Activated CD8-positive, alpha-beta memory T cell treated with anti-CD3 and anti-CD28 coated beads for 36 hours (primary cell): ENCODE measurements at regions not wholly inside any gene's neighbourhood (a gene's known extent, or its start where the extent isn't known, plus 50 kb on each side); places are given as distances from the start of the nearest gene placed in this dataset.
"Not testable (repeated sequence)": the region's sequence is repeated elsewhere in the genome, so short reads cannot be mapped to it uniquely, and the experiment has no call there.

Experiments used
- CTCF ChIA-PET: fragments of 350-600 bp; sonication (Branson Sonifier 250); formaldehyde crosslinking; loops from one replicate; lab custom pipeline; 2021; ENCODE audit warnings: antibody characterized with exemption; lab: Charles Lee
- POLR2A ChIA-PET: fragments of 350-600 bp; sonication (Branson Sonifier 250); formaldehyde crosslinking; loops from one replicate; lab custom pipeline; 2021; ENCODE audit warnings: antibody characterized with exemption; lab: Charles Lee

DNA sequence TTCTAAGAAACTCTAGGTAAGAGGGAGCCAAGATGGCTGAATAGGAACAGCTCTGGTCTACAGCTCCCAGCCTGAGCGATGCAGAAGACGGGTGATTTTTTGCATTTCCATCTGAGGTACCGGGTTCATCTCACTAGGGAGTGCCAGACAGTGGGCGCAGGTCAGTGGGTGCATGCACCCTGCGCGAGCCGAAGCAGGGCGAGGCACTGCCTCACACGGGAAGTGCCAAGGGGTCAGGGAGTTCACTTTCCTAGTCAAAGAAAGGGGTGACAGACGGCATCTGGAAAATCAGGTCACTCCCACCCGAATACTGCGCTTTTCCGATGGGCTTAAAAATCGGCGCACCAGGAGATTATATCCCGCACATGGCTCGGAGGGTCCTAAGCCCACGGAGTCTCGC is 1796.7 kb upstream of the PCDH10 start:
- CTCF ChIA-PET, POLR2A ChIA-PET: not testable (repeated sequence)

DNA sequence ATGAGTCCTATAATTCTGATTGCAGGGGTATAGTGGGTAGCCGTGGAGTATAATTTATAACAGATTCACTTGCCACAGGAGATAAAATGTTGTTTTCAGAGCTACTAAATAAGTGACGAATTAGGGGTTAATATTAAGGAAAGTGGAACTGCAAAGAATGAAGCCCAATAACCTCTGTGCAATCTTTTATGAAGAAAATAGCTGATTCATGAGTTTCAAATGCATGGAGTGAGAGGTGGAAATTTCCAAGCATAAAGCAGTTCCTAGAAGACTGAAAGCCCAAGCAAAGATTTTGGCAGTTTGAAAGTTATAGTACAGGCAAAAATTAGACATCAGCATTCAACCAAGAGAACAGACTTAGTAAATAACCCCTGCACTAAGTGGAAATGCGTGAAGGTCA is 1782.4 kb upstream of the PCDH10 start:
- ChIA-PET CTCF (no interaction called here), POLR2A (no interaction called here)

DNA sequence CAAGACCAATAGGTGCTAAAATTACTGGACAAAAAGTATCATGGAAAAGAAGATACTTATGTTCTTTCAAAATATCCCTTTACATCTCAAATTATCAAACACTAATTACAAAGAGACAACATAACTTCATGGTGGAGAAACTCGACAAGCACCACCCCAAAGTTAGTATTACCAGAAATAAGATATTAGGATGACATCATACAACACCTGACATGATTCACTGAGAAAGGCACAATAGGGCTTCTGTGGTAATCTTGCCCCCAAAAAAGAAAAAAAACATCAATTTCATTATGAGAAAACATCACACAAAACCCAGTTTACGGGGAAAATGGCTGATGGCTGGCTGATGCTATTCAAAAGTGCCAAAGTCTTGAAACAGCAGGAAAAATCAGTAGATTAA is 1781.7 kb upstream of the PCDH10 start:
- ChIA-PET CTCF (no interaction called here), POLR2A (no interaction called here)

DNA sequence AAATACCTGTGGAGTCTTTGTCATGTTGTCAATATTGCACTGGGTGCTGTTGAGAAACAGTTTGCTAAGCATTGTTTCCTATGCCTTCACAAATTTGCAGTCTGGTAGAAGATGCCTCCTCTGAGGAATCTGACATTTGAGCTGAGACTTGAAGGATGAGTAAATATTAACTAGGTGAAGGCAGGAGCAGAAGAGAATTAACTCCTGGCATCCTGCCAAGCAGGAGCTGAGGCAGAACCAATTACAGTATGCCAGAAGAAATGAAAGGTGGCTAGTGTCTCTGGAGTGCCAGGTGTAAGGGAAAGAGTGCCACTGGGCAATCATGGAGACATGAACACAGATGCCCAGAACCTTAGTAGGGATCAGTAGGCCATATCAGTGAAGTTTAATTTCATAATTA is 1778.2 kb upstream of the PCDH10 start:
- CTCF ChIA-PET, result no interaction called here
- POLR2A ChIA-PET, result no interaction called here

DNA sequence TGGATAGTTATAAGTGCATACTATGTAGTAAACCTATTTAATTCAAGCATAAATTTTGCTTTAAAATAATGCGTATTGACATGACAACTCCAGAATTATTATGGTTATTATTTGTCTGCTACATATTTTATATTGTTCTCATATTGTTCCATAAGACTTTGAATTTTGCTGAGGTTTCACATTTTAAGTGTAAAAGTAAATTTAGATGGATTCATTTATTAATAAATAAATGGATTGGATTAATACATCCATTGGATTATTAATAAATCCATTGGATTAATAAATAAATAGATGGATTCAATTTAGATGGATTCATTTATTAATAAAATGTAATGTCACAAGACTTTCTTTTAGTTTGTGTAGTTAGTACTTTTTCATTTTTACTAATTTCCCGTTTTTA is 1768.0 kb upstream of the PCDH10 start:
- ChIA-PET POLR2A (no interaction called here), CTCF (no interaction called here)

DNA sequence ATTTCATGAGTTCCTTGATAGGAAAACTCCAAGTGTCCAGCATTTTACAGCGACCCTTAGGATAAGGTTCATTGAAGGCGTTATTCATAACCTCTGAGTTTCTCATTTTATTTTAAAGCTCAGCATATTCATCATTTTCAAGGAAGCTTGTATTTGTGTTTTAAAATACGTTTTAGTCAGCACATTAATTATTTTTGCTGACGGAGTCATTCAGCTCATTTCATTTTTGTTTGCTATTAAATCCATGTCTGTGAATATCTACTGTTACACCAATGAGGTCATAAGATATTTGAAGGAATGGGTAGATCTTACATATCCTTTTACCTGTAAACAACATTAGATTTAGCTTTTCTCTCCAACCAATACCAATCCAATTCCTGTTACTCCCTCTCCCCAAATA is 1766.3 kb upstream of the PCDH10 start:
- ChIA-PET POLR2A (no interaction called here), CTCF (no interaction called here)

DNA sequence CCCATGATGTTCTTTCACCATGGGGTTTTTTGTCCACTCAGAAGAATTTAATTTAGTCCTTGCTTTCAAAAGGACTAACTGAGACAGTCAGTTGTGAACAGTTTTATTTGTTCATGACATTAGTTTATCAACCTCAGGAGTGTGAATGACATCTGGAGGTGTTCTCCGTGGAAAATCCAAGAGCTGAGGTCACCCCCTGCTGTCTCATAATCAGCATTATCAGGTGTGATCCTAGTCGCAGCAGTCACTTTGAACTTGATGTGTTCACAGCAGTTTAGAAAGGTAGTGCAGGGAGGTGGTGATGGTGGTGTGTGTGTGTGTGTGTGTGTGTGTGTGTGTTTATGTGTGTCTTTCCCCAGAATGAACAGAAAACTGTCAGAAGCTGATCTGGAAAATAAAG is 1760.8 kb upstream of the PCDH10 start:
- ChIA-PET CTCF (no interaction called here), POLR2A (no interaction called here)

DNA sequence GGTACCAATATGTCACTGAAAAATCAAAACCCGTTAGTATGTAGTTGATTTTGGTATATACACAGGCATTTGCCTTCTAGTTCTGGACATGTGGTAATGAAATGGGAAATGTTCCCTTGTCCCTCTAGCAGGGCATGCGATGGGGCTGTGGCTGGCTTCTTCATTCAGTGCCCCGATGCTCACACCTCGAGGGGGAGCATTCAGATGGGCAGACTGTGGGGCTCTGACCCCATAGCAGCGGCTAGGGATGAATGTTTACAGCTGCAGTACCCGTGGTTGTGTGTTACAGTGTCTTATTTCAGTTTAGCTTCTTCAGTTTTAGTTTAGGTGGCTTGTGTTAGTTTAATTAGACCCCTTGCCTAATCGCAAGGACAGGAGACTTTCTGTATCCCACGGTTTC is 1741.0 kb upstream of the PCDH10 start:
- POLR2A ChIA-PET, result no interaction called here
- CTCF ChIA-PET, result no interaction called here

DNA sequence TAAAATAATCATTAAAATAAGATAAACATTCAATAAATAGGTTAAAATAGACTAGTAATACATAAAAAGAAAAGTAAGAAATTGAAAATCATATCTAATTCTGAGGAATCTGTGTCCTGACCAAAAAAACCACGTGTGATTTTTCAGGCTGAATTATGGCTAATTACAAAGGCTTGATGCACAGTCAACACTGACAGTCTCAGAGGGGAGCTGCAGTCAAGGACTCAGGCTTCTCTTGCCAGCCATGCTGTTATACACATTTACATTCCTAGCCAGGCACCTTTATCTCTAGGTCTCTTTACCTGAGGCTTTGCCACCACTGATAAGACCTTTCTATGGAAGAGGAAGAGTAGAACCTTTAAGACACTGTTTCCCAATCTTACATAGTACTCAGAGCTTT is 1737.7 kb upstream of the PCDH10 start:
- CTCF ChIA-PET, result no interaction called here
- POLR2A ChIA-PET, result no interaction called here

DNA sequence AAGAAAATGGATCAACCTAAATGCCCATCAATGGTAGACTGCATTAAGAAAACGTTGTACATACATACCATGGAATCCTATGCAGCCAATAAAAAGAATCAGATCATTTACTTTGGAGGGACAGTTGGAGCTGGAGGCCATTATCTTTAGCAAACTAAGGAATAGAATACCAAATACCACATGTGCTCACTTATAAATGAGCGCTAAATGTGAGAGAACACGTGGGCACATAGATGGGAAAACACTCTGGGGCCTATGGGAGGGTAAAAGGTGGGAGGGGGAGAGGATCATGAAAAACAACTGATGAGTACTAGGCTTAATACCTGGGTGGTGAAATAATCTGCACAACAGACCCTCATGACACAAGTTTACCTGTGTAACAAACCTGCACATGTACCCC is 1729.9 kb upstream of the PCDH10 start:
- ChIA-PET POLR2A (no interaction called here), CTCF (no interaction called here)

DNA sequence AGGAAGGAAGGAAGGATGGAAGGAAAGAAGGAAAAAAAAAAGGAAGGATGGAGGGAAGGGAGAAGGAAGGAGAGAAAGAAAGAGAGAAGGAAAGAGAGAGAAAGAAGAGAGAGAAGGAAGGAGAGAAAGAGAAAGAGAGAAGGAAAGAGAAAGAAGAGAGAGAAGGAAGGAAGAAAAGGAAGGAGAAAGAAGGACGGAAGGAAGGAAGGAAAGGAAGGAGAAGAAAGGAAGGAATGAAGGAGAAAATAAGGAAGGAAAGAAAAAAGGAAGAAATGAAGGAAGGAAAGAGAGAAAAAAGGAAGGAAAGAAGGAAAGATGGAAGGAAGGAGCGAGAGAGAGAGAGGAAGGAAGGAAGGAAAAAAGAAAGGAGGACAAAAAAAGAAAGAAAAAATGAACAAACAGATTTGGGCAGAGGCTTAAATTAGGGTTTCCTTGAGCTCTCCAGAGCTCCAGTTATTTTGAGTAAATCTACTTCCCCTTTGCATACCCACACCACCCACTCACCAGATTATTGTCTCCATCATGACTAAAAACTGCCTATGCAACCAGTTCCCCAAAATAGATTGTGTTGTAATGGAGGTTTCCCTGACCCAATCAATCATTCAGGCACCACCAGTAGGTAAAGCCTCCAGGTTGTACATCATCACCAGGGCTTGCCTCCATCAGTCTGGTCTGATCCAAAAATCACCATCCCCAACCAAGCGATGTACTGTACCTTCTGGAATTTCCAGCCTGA is 1722.9 kb upstream of the PCDH10 start:
- ChIA-PET POLR2A (no interaction called here), CTCF (no interaction called here)

DNA sequence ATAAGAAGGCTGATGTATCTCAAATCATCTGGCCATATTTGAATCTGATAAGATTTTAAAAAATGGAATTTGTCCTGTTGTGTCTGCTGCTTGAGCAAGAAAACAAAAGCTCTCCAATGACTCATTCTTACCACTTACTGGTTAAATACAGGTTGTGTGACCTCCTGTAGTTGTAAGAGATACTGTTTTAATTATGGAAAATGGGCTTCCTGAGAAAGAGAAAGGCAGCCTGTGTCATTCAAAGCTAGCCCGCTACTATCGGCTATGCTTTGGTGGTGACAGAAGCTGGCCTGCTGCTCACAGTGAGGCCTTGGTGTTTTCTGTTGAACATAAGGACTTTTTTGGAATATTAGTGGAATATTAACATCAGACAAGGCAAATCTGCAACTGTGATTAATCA is 1722.1 kb upstream of the PCDH10 start:
- ChIA-PET POLR2A (no interaction called here), CTCF (no interaction called here)

DNA sequence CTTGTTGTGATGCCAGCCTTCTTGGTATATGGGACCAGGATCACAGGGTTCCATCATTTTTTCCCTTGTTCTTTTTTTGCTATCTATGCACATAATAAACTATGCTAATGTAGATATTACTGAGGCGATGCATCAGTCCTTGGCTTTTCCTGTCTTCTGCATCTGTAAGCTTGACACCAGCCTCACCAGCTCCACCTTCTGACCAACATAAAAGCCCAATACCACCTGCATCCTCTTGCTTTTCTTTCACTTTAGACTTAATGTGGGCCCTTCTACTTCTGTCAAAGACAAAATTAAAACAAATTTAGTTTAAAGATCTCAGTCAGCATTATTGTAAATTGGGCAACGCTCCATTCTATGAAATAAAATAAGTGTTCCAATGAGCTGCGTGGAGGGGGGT is 1718.8 kb upstream of the PCDH10 start:
- CTCF ChIA-PET, result no interaction called here
- POLR2A ChIA-PET, result no interaction called here

DNA sequence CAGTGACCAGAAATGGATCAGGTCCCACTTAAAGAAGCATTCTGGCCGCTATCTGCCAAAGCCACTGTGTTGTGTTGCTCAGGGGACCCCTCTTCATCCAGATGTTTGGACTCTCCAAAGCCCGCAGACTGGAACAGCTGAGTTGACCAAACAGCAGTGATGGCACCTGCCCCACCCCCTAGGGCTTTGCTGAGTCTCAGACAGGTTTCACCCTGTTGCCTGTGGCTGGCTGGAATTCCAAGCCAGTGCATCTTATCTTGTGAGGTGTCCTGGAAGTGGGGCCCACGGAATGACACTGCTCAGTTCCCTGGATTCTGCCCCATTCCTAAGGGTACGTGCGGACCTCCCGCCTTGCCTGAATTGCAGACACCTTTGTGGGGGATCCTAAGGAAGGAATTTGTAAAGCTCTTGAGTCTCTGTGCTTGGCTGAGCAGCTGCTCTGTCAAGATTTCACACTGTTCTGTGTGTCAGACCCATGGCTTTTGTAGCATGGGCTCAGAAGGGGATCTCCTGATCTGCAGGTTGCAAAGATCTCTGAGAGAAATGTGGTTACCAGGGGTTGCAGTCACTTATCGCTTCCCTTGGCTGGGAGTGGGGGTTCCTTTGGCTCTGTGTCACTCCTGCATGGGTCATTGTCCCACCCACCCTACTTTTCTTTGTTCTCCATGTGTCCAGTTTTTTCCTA is 1707.9 kb upstream of the PCDH10 start:
- ChIA-PET POLR2A (no interaction called here), CTCF (no interaction called here)

DNA sequence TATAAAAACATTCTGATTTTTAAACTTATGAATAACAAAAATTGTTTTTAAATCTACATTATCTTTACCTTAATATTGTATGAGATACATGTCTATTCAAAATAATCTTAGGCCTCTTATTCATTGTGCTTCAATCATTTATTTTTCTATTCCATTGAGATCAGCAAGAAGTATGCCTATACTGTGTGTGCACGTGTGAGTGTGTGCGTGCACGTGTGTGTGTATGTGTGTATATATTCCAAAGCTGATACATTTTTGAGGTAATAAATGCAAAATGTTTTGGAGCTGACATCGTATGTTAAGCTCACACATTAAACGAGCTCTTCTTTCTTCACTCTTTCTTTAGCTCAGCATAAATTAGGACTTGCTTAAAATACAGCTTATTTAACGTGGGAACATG is 1701.2 kb upstream of the PCDH10 start:
- ChIA-PET POLR2A (no interaction called here), CTCF (no interaction called here)

DNA sequence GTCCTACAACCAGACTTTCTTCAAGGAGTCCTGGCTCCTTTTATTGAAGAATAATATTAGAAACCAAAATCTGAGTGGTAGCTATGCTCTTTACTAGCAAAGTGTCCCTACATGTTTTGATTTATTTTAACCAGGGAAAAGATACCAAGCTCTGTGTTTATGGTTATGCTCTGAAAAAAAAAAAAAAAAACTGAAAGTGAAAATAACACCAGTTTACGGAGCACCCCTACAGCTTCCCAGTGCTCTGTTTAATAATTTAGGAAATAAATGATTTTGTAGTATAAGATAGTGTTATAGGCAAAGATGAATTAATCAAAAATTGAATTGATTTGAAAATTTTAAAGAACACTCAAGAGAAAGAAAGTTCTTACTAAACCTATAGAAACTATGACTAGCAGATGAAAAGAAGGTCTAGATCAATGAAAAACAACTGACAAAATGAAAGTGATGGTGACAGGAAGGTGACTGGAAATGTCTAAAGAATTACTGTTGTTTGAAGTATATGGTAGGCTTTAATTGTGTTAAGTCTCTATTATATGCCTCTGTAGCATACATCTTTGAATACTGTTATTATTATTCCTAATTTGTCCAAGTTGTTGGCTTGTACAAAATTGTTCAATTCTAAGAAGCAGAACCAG is 1698.4 kb upstream of the PCDH10 start:
- ChIA-PET CTCF (no interaction called here), POLR2A (no interaction called here)

DNA sequence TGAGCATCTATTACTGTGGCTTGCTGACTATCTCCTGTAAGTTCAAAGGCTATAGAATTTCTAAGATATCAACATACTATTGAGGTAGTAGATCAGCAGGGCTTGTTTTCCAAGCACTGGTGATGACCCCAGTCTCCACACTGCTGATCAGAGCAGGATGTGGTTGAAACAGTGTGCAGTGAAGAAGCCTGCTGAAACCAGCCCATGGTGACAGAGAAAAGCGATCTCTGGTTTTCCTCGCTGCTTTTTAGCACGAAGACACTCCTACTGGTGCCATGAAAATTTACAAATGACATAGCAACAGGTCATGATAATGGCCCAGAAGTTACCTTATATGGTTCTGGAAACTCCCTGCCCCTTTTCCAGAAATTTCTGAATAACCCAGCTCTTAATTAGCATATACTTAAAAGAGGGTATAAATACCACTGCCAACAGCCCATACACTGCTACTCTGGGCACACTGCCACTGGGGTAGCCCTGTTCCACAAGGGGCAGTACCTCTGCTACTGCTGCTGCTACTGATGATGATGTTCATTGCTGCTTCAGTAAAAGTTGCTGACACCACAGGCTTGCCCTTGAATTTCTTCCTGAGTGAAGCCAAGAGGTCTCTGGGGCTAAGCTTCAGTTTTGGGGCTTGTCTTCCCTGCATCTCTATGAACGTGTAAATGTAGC is 1689.5 kb upstream of the PCDH10 start:
- CTCF ChIA-PET, result no interaction called here
- POLR2A ChIA-PET, result no interaction called here

DNA sequence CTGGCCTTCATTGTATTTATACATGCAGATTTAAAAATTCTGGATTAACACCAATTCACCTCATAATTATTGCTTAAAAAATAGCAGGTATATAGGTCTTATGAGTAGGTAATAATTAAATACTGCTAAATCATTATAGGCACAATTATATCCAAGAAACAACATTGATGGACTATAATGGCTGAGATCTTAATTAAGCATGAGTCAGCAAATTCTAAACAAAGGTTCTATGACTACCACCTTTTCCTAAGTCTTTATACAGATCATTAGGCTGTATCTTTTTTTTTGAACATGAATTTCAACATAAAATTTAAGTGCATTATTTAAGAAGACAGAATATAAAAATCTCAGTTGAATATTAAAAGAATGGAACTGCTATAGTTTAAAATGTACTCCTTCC is 1678.7 kb upstream of the PCDH10 start:
- ChIA-PET CTCF (no interaction called here), POLR2A (no interaction called here)

DNA sequence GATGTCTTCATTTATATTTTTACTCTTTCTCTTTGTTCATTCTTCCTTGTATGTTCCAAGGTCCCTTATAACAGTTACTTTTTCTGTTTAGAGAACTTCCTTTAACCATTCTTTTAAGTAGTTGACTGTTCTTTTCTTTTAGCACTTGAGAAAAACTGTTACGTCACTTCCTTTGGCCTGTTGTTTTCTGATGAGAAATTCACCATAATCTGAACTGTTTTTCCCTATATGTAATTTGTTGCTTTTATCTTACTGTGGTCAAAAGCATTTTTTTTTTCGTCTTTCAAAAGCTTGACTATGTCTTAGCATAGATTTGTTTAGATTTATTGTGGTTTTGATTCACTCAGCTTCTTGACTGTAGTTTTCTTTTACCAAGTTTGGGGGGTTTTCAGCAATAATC is 1660.3 kb upstream of the PCDH10 start:
- ChIA-PET POLR2A (no interaction called here), CTCF (no interaction called here)

DNA sequence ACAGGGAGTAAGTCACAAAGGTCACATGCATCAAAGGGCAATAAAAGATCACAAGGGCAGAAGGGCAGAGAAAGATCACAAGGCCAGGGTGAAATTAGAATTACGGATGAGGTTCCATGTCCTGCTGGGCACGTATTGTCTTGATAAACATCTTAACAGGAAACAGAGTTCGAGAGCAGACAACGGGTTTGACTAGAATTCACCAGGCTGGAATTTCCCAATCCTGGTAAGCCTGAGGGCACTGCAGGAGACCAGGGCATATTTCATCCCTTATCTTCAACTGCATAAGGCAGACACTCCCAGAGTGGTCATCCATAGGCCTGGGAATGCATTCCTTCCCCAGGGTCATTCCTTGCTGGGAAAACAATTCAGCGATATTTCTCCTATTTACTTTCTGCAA is 1652.9 kb upstream of the PCDH10 start:
- POLR2A ChIA-PET, CTCF ChIA-PET: not testable (repeated sequence)
